H7 (cell line): ENCODE measurements at regions not wholly inside any gene's neighbourhood (a gene's known extent, or its start where the extent isn't known, plus 50 kb on each side); places are given as distances from the start of the nearest gene placed in this dataset.

ENCODE experiments used
- DNase-seq: peaks from one replicate; pipeline ENCODE4 v3.0.0; 2012
- H3K27me3 ChIP-seq: 2 replicates; pipeline ENCODE4 v1.6.0; 2011; ENCODE audit warnings: mild to moderate bottlenecking, low read length; ENCODE audit not compliant: control insufficient read depth, insufficient read depth
- H3K36me3 ChIP-seq: replicated peaks from 2 replicates; pipeline ENCODE4 v1.5.1; 2011; ENCODE audit warnings: low read length; ENCODE audit not compliant: control insufficient read depth, insufficient read depth
- H3K4me3 ChIP-seq: 2 replicates; pipeline ENCODE4 v1.5.1; 2011; ENCODE audit warnings: low read depth, mild to moderate bottlenecking, control low read depth, low read length, moderate library complexity; ENCODE audit not compliant: insufficient read depth

DNA sequence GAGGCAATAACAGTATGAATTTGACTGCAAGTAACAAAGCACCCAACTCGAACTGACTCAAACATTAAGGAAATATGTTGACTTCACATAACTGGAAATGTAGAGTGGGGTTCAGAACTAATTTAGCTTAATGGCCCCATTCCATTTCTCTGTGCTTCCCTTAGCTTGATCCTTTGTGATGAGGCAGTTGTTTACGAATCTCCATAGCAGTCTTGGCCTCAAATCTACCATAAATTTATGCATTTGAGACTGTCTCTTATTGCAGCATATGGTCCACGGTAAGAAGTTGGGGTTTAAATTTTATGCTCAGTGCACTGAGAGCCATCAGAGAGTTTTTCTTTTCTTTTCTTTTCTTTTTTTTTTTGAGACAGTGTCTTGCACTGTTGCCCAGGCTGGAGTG, 148.7 kb upstream of the POU1F1 start:
- DNase-seq = no peak
- Histone ChIP-seq H3K27me3 (no peaks in the 10 kb centered on the region), H3K36me3 (no peaks in the 10 kb centered on the region), H3K4me3 (no peak overlapping the region)

DNA sequence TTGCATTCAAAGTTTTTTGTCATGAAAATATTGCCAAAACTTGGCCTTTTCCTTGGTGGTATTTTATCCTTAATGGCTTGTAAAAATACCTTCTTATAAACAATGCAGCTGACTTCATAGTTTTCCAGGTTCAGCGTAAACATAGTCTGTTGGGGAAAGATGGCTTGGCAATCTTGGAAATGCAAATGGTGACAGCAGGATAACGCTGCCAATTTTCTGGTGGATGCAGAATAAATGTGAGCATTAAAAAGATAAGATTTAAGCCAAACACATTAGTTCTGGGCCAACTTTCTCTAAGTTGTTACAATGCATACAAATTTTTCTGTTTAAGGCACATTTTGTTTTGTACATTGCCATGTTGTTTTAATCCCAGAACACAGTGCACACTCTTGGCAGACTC, 147.0 kb upstream of the POU1F1 start:
- Histone ChIP-seq H3K36me3 (no peaks in the 10 kb centered on the region), H3K4me3 (no peak overlapping the region), H3K27me3 (no peaks in the 10 kb centered on the region)
- no peak for DNase-seq

DNA sequence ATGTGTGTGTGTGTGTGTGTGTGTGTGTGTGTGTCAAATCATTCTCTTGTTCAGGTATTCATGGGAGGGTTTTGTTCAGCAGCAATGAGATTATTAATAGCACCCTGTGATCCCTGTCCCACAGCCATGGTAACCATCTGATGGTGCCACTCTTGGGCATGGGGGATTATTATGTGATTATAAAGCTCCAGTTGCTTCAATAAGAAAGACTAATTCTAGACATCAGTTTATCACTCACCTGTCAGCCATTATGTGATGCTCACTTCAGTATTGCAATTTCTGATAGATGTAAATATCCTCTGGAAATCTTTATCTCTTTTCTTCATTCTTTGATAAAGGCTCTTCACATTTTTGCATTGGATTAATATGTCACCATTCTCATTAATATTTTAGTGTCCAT, 145.9 kb upstream of the POU1F1 start:
- no peaks in the 10 kb centered on the region for H3K36me3 ChIP-seq
- no peak for DNase-seq
- H3K27me3 ChIP-seq = no peaks in the 10 kb centered on the region
- H3K4me3 ChIP-seq = no peak overlapping the region

DNA sequence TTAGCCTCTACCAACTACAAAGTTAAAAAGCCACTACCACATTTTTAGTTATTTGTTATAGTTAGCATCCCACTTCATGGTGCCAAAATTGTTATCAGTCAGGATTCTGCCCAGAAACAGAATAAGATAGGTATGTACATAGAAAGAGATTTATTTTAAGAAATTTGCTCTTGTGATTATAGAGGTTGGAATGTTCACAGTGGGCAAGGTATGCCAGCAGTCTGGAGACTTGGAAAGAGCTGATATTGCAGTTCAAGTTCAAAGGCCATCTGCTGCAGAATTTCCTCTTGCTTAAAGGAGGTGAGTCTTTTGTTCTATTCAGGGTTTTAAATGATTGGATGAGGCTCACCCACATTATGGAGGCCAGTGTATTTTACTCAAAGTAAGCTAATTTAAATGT, 143.8 kb upstream of the POU1F1 start:
- no peaks in the 10 kb centered on the region for H3K27me3 ChIP-seq
- H3K36me3 ChIP-seq = no peaks in the 10 kb centered on the region
- no peak for DNase-seq
- no peak overlapping the region for H3K4me3 ChIP-seq

DNA sequence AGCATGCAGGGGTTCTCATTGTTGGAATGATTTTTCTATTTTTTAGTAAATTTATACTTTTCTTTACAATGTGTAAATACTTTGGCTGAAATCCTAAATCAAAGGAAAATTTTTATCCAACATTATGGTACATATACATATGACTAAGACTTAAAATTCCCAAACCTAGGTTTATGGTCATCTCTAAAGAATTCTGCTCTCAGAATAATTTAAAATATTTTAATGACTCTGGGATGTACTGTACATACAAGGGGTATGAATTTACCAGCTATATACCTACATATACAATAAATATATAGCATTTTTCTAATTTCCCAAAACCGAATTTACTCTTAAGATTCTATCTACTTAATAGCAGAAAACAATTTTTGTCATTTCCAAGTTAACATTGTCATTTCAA, 137.9 kb upstream of the POU1F1 start:
- H3K27me3 ChIP-seq = no peaks in the 10 kb centered on the region
- no peaks in the 10 kb centered on the region for H3K36me3 ChIP-seq
- H3K4me3 ChIP-seq = no peak overlapping the region
- DNase-seq = no peak

DNA sequence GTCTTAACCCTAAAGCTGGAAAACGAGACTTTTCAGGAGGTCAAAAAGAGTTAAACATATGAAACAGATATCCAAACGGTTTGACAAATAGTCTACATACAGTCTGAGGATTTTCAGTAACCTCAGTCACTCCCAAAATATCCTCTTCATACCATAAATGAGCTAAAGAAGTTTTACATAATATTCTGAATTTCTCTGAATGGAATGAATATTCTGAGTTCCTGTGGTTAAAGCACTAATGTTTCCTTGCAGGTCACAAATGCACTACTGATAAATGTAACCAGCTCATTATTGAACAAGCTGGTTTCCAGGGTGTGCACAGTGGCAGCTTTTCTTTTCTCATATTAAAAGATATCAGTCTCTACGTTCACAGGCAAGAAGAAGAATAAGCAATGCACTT, 137.4 kb upstream of the POU1F1 start:
- Histone ChIP-seq H3K36me3 (no peaks in the 10 kb centered on the region), H3K27me3 (no peaks in the 10 kb centered on the region), H3K4me3 (no peak overlapping the region)
- no peak for DNase-seq

DNA sequence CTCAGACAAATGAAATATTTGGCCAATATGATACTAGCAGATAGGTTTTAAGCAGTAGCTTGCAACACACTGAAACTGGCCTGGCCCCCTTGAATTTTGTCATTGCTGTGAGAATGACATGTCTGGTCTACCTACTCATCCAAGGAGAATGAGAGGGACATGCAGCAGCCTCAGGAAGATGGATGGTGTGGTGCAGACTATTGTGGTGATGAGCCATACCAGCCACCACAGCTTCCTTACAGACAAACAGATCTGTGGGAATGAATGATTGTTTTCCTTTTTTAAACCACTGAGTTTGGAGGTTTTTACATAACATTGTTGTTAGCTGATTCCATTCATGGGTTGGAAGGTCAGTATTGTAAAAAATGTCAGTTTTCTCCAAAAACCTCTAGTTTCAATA, 133.7 kb upstream of the POU1F1 start:
- H3K4me3 ChIP-seq = no peak overlapping the region
- H3K27me3 ChIP-seq = no peaks in the 10 kb centered on the region
- H3K36me3 ChIP-seq = no peaks in the 10 kb centered on the region
- DNase-seq = no peak

DNA sequence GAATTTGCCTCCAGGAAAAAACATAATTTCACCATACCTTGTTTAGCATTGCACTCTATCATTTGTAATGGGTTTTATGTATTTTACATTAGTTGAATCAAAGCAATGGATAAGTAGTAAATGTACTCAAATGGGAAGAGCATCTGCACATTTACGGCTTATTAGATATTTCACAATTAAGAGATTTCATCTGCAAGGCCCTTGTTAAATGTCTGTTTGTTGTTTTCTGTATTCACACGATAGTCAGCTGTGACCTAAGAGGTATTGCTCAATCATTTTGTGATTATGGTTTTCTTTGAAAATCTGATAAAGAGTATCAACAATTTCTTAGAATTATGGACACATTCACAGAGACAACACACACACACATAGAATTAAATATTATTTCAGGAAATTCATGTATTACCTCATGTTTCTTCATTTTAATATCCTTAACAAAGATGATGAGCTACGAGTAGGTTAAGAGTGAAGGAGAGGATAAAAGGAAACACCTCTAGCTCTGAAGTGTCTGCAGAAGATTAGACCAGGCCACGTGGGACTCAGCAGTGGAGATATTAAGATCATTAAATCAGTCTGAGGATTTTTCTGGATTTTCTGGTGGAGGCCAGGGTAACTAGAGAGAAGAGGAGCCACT, 121.9 kb upstream of the POU1F1 start:
- Histone ChIP-seq H3K36me3 (no peaks in the 10 kb centered on the region), H3K27me3 (no peaks in the 10 kb centered on the region), H3K4me3 (no peak overlapping the region)
- DNase-seq = no peak

DNA sequence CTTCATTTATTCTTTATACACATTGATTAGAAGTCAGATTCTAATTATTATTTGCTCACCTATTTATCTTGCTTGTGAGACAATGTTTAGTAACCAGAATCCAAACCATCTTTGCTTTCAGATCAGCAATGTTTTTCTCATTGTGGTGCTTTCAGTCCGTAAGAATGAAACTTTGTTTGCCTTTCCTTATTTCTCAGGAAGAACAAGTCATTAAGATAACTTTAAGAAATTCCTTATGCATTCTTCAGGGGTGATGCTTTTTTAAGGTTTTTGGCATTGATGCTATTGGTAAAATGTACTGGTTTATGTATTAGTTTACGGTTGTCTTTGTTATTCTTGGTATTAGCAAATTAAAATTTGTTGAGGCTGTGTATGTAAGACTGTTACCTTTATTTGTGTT, 120.8 kb upstream of the POU1F1 start:
- Histone ChIP-seq H3K4me3 (no peak overlapping the region), H3K36me3 (no peaks in the 10 kb centered on the region), H3K27me3 (no peaks in the 10 kb centered on the region)
- DNase-seq = no peak

DNA sequence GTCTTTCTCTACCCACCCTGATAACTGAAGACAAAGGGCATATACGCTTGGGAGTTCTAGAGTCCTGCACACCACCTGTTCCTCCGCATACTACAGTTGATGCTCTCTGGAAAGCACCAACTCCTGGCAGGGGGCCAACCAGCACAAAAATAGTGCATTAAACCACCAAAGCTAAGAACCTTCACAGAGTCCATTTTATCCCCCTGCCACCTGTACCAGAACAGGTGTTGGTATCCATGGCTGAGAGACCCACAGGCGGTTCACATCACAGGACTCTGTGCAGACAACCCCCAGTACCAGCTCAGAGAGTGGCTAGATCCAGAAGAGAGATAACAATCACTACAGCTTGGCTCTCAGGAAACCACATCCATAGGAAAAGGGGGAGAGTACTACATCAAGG, 114.4 kb upstream of the POU1F1 start:
- no peak overlapping the region for H3K4me3 ChIP-seq
- no peaks in the 10 kb centered on the region for H3K36me3 ChIP-seq
- no peak for DNase-seq

DNA sequence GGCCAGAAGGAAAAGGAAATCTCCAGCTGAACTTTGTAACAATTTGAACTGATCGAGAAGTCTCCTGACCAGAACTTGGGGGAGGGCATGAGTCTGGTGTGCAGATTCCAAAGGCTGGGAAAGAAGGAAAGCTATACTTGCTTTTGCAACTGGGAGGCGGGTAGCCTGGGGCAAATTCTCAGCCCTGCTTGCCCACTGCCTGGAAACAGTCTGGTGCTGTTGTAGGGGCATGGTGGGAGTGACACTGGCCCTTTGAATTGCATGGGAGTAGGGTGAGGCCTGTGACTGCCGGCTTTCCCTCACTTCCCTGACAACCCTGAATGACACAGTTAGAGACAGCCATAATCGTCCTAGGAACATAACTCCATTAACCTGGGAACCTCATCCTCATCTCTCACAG, 114.0 kb upstream of the POU1F1 start:
- H3K36me3 ChIP-seq = no peaks in the 10 kb centered on the region
- H3K27me3 ChIP-seq = no peaks in the 10 kb centered on the region
- H3K4me3 ChIP-seq = no peak overlapping the region
- DNase-seq = no peak

More for the DNA sequence above, 114.4 kb upstream of the POU1F1 start:
- H3K27me3 ChIP-seq = no peaks in the 10 kb centered on the region

DNA sequence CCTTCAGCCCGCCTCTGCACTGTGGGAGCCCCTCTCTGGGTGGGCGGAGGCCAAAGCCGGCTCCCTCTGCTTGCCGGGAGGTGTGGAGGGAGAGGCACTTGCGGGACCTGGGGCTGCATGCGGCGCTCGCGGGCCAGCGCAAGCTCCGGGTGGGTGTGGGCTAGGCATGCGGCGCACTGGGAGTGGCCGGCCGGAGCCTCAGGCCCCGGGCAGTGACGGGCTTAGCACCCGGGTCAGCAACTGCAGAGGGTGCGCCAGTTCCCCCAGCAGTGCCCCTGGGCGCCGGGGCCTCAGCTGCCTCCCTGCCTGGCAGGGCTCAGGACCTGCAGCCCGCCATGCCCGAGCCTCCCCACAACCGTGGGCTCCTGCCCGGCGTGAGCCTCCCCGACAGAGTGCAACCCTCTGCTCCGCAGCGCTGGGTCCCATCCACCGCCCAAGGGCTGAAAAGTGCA, 98.9 kb upstream of the POU1F1 start:
- Histone ChIP-seq H3K27me3 (no peaks in the 10 kb centered on the region), H3K36me3 (no peaks in the 10 kb centered on the region), H3K4me3 (no peak overlapping the region)
- DNase-seq = no peak

DNA sequence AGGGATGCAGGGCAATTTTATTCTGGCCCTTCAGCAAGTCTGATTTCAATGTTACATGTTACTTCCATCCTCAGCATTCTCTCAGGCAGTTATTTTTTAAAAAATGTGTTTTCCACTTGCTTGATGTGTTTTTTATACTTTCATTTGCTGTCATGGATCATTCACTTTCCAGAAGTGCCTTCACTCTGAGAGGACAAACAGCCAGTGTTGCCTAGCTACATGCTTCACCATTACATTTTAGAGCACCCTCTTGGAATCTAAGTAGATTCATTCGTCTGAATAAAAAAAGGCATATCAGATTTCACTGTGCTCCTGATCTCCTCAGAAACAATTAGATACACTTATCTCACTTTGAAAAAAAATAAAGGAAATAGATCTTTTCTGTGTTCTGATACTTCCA, 93.6 kb upstream of the POU1F1 start:
- no peaks in the 10 kb centered on the region for H3K27me3 ChIP-seq
- no peak for DNase-seq
- no peak overlapping the region for H3K4me3 ChIP-seq
- H3K36me3 ChIP-seq = no peaks in the 10 kb centered on the region

DNA sequence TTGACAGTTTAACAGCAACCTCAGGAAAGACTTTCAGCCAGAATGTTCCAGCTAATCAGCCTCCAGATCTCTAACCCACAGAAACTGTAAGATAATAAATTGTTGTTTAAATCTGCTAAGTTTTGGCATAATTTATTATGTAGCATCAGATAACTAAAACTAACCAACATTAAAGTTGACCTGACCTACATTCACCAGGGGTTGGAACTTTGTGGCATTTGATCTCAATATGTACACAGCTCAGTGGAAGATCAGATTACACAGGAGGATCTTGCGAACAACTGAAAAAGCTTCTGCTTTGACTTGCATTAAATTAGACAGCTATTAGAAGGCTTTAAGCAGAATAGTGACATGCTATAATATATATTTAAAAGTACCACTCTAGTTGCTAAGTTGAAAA, 91.4 kb upstream of the POU1F1 start:
- Histone ChIP-seq H3K4me3 (no peak overlapping the region), H3K36me3 (no peaks in the 10 kb centered on the region), H3K27me3 (no peaks in the 10 kb centered on the region)
- no peak for DNase-seq

DNA sequence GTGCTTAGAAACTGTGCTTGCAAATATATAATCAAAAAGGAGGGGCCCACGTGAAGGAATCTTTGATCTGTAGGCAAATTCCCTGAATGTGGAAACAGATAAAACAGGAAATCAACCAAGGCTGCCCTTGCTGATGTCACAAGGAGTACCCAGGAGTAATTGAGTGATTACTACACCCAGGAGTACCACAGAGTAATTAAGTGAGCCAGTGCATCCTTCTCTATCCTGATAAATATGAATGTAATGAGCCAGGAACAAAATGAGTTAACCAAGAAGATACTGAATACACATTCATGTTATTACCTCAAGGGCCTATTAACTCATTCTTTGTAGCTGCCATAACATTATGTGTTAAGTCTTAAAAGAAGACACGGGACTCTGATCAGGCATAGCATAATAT, 87.3 kb upstream of the POU1F1 start:
- no peaks in the 10 kb centered on the region for H3K27me3 ChIP-seq
- no peak for DNase-seq

DNA sequence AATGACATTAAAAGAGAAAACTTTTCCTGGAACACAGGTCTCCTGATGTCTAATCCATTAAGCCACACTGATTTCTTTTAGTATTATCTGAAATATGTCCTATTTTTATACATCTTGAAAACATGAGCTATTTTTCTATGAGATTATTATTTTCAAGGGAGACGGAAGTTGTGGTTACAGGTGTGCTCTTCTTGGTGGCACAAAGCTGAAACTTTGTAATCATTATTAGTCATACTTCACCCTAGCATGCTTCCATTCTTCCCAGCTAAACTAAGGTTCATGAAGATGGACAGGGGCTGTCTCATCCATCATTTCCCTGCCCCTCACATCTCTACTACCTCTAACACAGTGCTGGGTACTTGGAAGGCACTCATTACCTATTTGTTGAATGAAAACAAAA, 85.6 kb upstream of the POU1F1 start:
- no peak for DNase-seq
- Histone ChIP-seq H3K27me3 (no peaks in the 10 kb centered on the region), H3K4me3 (no peak overlapping the region), H3K36me3 (no peaks in the 10 kb centered on the region)

More for the DNA sequence above, 87.3 kb upstream of the POU1F1 start:
- Histone ChIP-seq H3K36me3 (no peaks in the 10 kb centered on the region), H3K4me3 (no peak overlapping the region)
